Sigmoid colon (tissue), 3 donors: ENCODE measurements at regions not wholly inside any gene's neighbourhood (a gene's known extent, or its start where the extent isn't known, plus 50 kb on each side); places are given as distances from the start of the nearest gene placed in this dataset.

Experiments used
- CTCF ChIP-seq, 4 experiments: fragments of 450-650 bp in 3 of 4; fragments of 200-600 bp in 1 of 4; IDR thresholded peaks; one replicate each; pipeline ENCODE4 v1.5.1; 2016 to 2019; ENCODE audit warnings: antibody characterized with exemption in 4 of 4, mild to moderate bottlenecking in 3 of 4, moderate library complexity in 2 of 4
- POLR2A ChIP-seq, 2 donors: fragments of 450-650 bp; IDR thresholded peaks; one replicate each; pipeline ENCODE4 v1.6.1; 2016; ENCODE audit warnings: antibody characterized with exemption in 2 of 2, mild to moderate bottlenecking in 2 of 2, moderate library complexity in 2 of 2

GRCh38 chr4:26241179-26241578 lies 79.6 kb upstream of the RBPJ start:
- TF ChIP-seq CTCF (IDR thresholded peaks at IDR 0.05) (no peak), POLR2A (IDR thresholded peaks at IDR 0.05) (no peak)
